ENCODE measurements at regions not wholly inside any gene's neighbourhood (a gene's known extent, or its start where the extent isn't known, plus 50 kb on each side); places are given as distances from the start of the nearest gene placed in this dataset.

- 67 to 85% (median 83%) methylated on average over 1 of the region's 1 CpG for WGBS, 5 donors
- no peaks in the 10 kb centered on the region for H3K36me3 ChIP-seq
- no peaks in the 10 kb centered on the region for H3K9me3 ChIP-seq
- H3K27ac ChIP-seq = no peak overlapping the region
- H3K27me3 ChIP-seq (replicated peaks in 1 of 7) = no peaks in the 10 kb centered on the region
- no peak for DNase-seq
- TF ChIP-seq POLR2AphosphoS5 (IDR thresholded peaks at IDR 0.05) = no peak
- TF ChIP-seq POLR2A (IDR thresholded peaks at IDR 0.05) = no peak
- TF ChIP-seq CTCF (IDR thresholded peaks at IDR 0.05 in 8 of 11, conservative IDR thresholded peaks at IDR 0.05 in 3 of 11) = no peak
- H3K4me1 ChIP-seq = peaks cover 0 to 7% (median 1%) of the 10 kb centered on the region in 6 donors
- intact Hi-C loops (cut with DNase I; ENCODE audit: low total_unique reads) = no loop called here
- no peak overlapping the region for H3K4me3 ChIP-seq
Observed at GRCh38 chr5:159727167-159727566, 189.1 kb upstream of the ADRA1B start.

GRCh38 chr5:159730285-159730684 lies 186.0 kb upstream of the ADRA1B start:
- intact Hi-C loops (cut with DNase I; ENCODE audit: low total_unique reads) = no loop called here
- Histone ChIP-seq H3K9me3 (no peaks in the 10 kb centered on the region), H3K36me3 (no peaks in the 10 kb centered on the region), H3K27me3 (replicated peaks in 1 of 7) (no peaks in the 10 kb centered on the region), H3K4me1 (peaks cover 0 to 32% (median 12%) of the 10 kb centered on the region in 6 donors), H3K4me3 (no peak overlapping the region), H3K27ac (no peak overlapping the region)
- 65 to 78% (median 69%) methylated on average over 1 of the region's 1 CpG for WGBS, 5 donors
- TF ChIP-seq POLR2A (IDR thresholded peaks at IDR 0.05) (no peak), POLR2AphosphoS5 (IDR thresholded peaks at IDR 0.05) (no peak), CTCF (IDR thresholded peaks at IDR 0.05 in 8 of 11, conservative IDR thresholded peaks at IDR 0.05 in 3 of 11) (no peak)
- no peak for DNase-seq

GRCh38 chr5:159732220-159732619 lies 184.1 kb upstream of the ADRA1B start:
- H3K4me1 ChIP-seq = peaks cover 0 to 32% (median 12%) of the 10 kb centered on the region in 6 donors
- intact Hi-C loops (cut with DNase I; ENCODE audit: low total_unique reads) = no loop called here
- DNase-seq = no peak
- H3K36me3 ChIP-seq = no peaks in the 10 kb centered on the region
- 16 to 45% (median 26%) methylated on average over 4 of the region's 4 CpGs for WGBS, 5 donors
- no peak for TF ChIP-seq POLR2AphosphoS5 (IDR thresholded peaks at IDR 0.05)
- TF ChIP-seq CTCF (IDR thresholded peaks at IDR 0.05 in 8 of 11, conservative IDR thresholded peaks at IDR 0.05 in 3 of 11) = no peak
- no peak for TF ChIP-seq POLR2A (IDR thresholded peaks at IDR 0.05)
- no peak overlapping the region for H3K4me3 ChIP-seq
- H3K9me3 ChIP-seq = no peaks in the 10 kb centered on the region
- H3K27ac ChIP-seq = no peak overlapping the region
- no peaks in the 10 kb centered on the region for H3K27me3 ChIP-seq (replicated peaks in 1 of 7)

- Histone ChIP-seq H3K27me3 (replicated peaks in 1 of 7) (no peaks in the 10 kb centered on the region), H3K27ac (no peak overlapping the region), H3K36me3 (no peaks in the 10 kb centered on the region), H3K4me1 (peaks cover 0 to 32% (median 12%) of the 10 kb centered on the region in 6 donors), H3K9me3 (no peaks in the 10 kb centered on the region), H3K4me3 (no peak overlapping the region)
- TF ChIP-seq POLR2A (IDR thresholded peaks at IDR 0.05) (no peak), CTCF (IDR thresholded peaks at IDR 0.05 in 8 of 11, conservative IDR thresholded peaks at IDR 0.05 in 3 of 11) (no peak), POLR2AphosphoS5 (IDR thresholded peaks at IDR 0.05) (no peak)
- DNase-seq = no peak
- intact Hi-C loops (cut with DNase I; ENCODE audit: low total_unique reads) = no loop called here
- WGBS, 5 donors = 40 to 51% (median 43%) methylated on average over 2 of the region's 2 CpGs
Observed at GRCh38 chr5:159734366-159734765, 181.9 kb upstream of the ADRA1B start.
